Karpas-422 (cell line): ENCODE measurements at regions not wholly inside any gene's neighbourhood (a gene's known extent, or its start where the extent isn't known, plus 50 kb on each side); places are given as distances from the start of the nearest gene placed in this dataset.

Experiments used
- DNase-seq: peaks from one replicate; pipeline ENCODE4 v3.0.0-alpha.2; 2015
- H2AFZ ChIP-seq: fragments of 200-600 bp; sonication (generic); 2 replicates; pipeline ENCODE4 v1.6.1; 2014; ENCODE audit warnings: antibody characterized with exemption, low read length, mixed read lengths
- H3K27ac ChIP-seq: fragments of 200-600 bp; sonication (generic); 2 replicates; pipeline ENCODE4 v1.5.1; 2014; ENCODE audit warnings: mild to moderate bottlenecking, low read length, moderate library complexity
- H3K27me3 ChIP-seq: fragments of 200-600 bp; sonication (generic); 2 replicates; pipeline ENCODE4 v1.6.1; 2014; ENCODE audit warnings: low read length, mixed read lengths
- H3K36me3 ChIP-seq: fragments of 200-600 bp; sonication (generic); 2 replicates; pipeline ENCODE4 v1.6.1; 2014; ENCODE audit warnings: low read length, mixed read lengths; ENCODE audit not compliant: insufficient read depth
- H3K4me1 ChIP-seq: fragments of 200-600 bp; sonication (generic); 2 replicates; pipeline ENCODE4 v1.6.1; 2014; ENCODE audit warnings: mild to moderate bottlenecking, low read length, mixed read lengths
- H3K4me2 ChIP-seq: fragments of 200-600 bp; sonication (generic); 2 replicates; pipeline ENCODE4 v1.6.1; 2014; ENCODE audit warnings: low read length, low read depth, mild to moderate bottlenecking; ENCODE audit not compliant: poor library complexity, severe bottlenecking
- H3K4me3 ChIP-seq: fragments of 200-600 bp; sonication (generic); 2 replicates; pipeline ENCODE4 v1.5.1; 2014; ENCODE audit warnings: mild to moderate bottlenecking, antibody characterized with exemption, low read length, mixed read lengths
- H3K79me2 ChIP-seq: fragments of 200-600 bp; sonication (generic); 2 replicates; pipeline ENCODE4 v1.6.1; 2014; ENCODE audit warnings: mild to moderate bottlenecking, low read length, mixed read lengths
- H3K9ac ChIP-seq: fragments of 200-600 bp; sonication (generic); 2 replicates; pipeline ENCODE4 v1.6.0; 2014; ENCODE audit warnings: low read length
- H3K9me2 ChIP-seq: fragments of 200-600 bp; sonication (generic), shearing (Covaris generic); replicated peaks from 2 replicates; pipeline ENCODE4 v1.6.0; 2014; ENCODE audit warnings: mild to moderate bottlenecking, low read length, moderate library complexity; ENCODE audit not compliant: insufficient read depth
- H3K9me3 ChIP-seq: fragments of 300-700, 200-600 bp; sonication (generic); 2 replicates; pipeline ENCODE4 v1.6.1; 2014; ENCODE audit warnings: low read length, mixed read lengths
- H4K20me1 ChIP-seq: fragments of 200-600 bp; sonication (generic); 2 replicates; pipeline ENCODE4 v1.6.1; 2014; ENCODE audit warnings: mild to moderate bottlenecking, antibody characterized with exemption, low read length, low read depth; ENCODE audit not compliant: insufficient read depth

DNA sequence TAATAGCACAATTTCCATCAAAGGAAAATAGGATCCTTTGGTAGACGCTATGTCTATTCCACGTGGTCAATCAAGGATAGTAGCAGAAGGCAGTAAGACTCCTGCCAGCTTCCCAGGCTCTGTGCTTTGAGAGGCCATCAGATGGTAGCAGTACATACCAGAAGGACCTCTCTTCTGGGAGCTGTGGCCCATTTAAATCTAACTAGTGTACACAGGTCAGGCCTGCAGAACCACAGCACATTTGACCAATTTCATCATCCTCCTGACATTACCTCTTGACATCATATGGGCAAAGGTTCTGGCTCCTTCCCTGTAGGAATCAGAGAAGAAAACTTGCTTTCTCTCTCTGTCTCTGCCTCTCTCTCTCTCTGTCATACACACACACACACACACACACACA is 229.6 kb upstream of the HTR2A start:
- Histone ChIP-seq H3K27ac (no peak overlapping the region), H4K20me1 (no peaks in the 10 kb centered on the region), H3K4me3 (no peak overlapping the region), H3K4me2 (no peak overlapping the region), H3K36me3 (no peaks in the 10 kb centered on the region), H3K4me1 (no peaks in the 10 kb centered on the region), H3K9ac (no peak overlapping the region), H3K79me2 (no peaks in the 10 kb centered on the region), H3K27me3 (no peaks in the 10 kb centered on the region), H3K9me3 (no peaks in the 10 kb centered on the region), H3K9me2 (no peaks in the 10 kb centered on the region), H2AFZ (no peak overlapping the region)
- no peak for DNase-seq

DNA sequence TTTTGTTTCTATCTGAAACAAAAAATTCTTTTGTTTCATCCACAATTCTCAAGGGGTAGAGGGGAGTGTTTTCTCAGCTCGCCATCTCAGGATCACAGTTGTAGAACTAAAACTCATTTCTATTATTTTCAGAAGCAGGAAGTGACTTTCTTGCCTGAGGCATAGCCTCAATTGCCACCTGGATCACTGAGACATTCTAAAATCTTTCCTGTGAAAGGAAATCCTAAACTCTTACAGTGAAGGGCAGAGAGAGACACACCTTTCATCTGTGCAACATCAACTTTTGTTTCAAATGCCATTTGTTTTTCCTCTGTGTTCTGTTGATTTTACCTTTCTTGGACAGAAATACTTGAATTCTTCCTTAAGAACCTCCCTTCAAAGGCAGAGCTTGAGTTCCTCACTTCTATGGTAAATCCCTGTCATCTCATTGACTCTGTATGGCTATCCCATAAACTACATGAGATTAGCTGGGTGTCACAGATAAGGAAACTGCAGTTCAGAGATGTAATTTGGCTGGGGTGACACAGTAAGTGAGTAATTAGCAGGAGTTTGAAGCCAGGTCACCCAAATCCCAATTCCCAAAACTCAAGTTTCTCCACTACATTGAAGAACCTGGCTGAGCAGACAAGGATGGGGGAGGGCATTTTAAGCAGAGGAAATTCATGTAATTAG is 224.4 kb upstream of the HTR2A start:
- no peak for DNase-seq
- Histone ChIP-seq H3K79me2 (no peaks in the 10 kb centered on the region), H3K4me3 (no peak overlapping the region), H2AFZ (no peak overlapping the region), H3K36me3 (no peaks in the 10 kb centered on the region), H3K9me3 (no peaks in the 10 kb centered on the region), H3K9ac (no peak overlapping the region), H3K27ac (no peak overlapping the region), H3K27me3 (no peaks in the 10 kb centered on the region), H3K4me1 (no peaks in the 10 kb centered on the region), H3K4me2 (no peak overlapping the region), H3K9me2 (no peaks in the 10 kb centered on the region), H4K20me1 (no peaks in the 10 kb centered on the region)

DNA sequence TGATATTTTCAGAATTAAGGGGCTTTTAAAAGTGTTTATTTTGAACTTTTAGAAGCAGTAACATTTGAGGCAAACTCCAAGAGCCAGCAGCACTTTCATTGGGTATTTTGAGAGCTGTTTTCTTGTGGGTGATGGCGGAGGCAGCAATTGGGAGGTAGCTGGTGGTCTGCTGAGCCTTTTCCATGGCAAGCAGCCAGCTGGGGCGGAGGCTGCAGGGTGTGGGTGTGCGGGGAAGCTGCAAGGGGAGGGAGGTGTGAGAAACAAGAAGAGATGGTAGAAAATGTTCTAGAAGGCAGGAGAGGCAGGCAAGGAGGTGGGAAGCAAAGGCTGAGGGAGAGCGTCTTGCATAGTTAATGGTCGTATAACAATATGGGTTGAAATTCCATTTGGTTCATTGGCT is 223.4 kb upstream of the HTR2A start:
- Histone ChIP-seq H3K27ac (no peak overlapping the region), H4K20me1 (no peaks in the 10 kb centered on the region)

DNA sequence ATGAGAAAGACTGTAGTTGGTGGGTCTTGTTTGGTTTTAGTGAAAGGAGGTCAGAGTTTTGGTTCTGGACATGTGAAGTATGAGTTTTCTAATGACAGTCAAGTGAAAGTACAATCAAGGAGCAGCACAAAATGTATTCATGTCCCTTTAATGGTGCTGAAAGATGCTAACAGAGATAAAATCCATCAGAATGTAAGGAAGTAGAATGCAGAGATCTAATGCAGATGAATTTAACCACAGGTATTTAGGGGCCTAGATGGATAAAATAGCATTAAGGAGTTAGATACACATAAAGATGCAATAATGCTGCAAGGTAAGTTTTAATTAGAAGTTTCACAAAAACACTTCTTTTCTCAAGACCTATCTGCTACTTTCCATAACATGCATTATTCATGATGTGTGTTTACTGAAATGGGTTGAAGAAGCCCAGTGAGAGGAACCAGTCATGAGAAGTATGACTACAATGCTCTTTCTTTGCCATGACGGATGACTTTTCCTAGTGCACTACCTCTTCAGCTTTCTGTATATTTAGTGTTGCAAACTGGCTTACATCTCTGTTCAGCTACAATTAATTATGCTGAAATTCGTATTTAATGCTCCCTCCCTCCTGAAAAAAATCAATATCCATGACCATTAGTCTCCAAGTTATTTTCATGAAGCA is 222.9 kb upstream of the HTR2A start:
- H3K27me3 ChIP-seq, result no peaks in the 10 kb centered on the region
- no peaks in the 10 kb centered on the region for H3K4me1 ChIP-seq
- H3K9me2 ChIP-seq, result no peaks in the 10 kb centered on the region
- no peak overlapping the region for H2AFZ ChIP-seq
- H3K9ac ChIP-seq, result no peak overlapping the region
- H3K27ac ChIP-seq, result no peak overlapping the region
- H3K4me2 ChIP-seq, result no peak overlapping the region
- no peaks in the 10 kb centered on the region for H3K36me3 ChIP-seq
- H3K79me2 ChIP-seq, result no peaks in the 10 kb centered on the region
- DNase-seq, result no peak
- H3K4me3 ChIP-seq, result no peak overlapping the region
- H4K20me1 ChIP-seq, result no peaks in the 10 kb centered on the region
- no peaks in the 10 kb centered on the region for H3K9me3 ChIP-seq

More for the DNA sequence above, 223.4 kb upstream of the HTR2A start:
- H3K36me3 ChIP-seq, result no peaks in the 10 kb centered on the region
- no peaks in the 10 kb centered on the region for H3K79me2 ChIP-seq
- H3K9me3 ChIP-seq, result no peaks in the 10 kb centered on the region
- H3K4me3 ChIP-seq, result no peak overlapping the region
- H3K9ac ChIP-seq, result no peak overlapping the region
- H2AFZ ChIP-seq, result no peak overlapping the region
- H3K27me3 ChIP-seq, result no peaks in the 10 kb centered on the region
- H3K4me1 ChIP-seq, result no peaks in the 10 kb centered on the region
- DNase-seq, result no peak
- no peaks in the 10 kb centered on the region for H3K9me2 ChIP-seq
- H3K4me2 ChIP-seq, result no peak overlapping the region

DNA sequence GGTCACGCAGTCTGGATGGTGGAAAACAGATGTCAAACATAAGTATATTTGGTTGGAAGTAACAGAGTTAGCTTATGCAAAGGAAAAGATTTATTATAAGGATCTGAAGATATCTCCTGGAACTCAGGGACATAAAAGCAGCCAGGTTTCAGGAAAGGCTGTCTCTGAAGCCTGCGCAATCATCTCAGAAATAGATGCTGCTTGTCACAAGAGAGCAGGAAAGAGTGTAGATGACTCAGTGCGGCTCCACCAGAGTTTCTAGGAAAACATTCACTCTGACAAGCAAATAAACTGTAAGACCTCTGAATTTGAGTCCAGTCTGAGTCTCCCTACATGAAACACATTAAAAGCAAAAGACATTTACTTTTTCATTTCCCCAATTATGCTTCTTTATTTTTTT is 220.4 kb upstream of the HTR2A start:
- no peaks in the 10 kb centered on the region for H3K9me3 ChIP-seq
- H3K4me1 ChIP-seq, result no peaks in the 10 kb centered on the region
- no peak overlapping the region for H2AFZ ChIP-seq
- H3K9me2 ChIP-seq, result no peaks in the 10 kb centered on the region
- H4K20me1 ChIP-seq, result no peaks in the 10 kb centered on the region
- no peak overlapping the region for H3K27ac ChIP-seq
- no peak overlapping the region for H3K4me3 ChIP-seq
- no peak overlapping the region for H3K9ac ChIP-seq
- H3K36me3 ChIP-seq, result no peaks in the 10 kb centered on the region
- H3K27me3 ChIP-seq, result no peaks in the 10 kb centered on the region
- H3K4me2 ChIP-seq, result no peak overlapping the region
- H3K79me2 ChIP-seq, result no peaks in the 10 kb centered on the region
- no peak for DNase-seq

DNA sequence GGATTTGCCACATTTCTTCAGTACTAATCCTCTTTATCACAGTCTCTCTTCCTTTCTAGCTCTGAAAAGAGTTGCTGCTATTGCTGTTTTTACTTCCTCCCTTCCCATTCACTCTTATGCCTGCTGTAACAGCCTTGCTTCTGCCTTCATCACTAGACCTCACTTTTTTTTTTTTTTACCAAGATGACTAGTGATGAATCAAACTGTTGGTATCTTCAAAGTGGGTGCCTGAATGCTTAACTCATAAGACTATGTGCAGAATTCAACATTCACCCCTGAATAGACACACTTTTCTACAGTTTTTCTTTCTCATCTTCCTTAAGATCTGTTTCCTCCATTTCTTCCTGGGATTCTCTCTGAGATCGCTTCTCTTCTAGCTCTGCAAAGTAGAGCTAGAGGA is 217.2 kb upstream of the HTR2A start:
- Histone ChIP-seq H3K9ac (no peak overlapping the region), H3K9me2 (no peaks in the 10 kb centered on the region), H3K9me3 (no peaks in the 10 kb centered on the region), H3K79me2 (no peaks in the 10 kb centered on the region), H3K27ac (no peak overlapping the region), H3K4me2 (no peak overlapping the region), H3K4me3 (no peak overlapping the region), H3K36me3 (no peaks in the 10 kb centered on the region), H3K4me1 (no peaks in the 10 kb centered on the region), H2AFZ (no peak overlapping the region), H4K20me1 (no peaks in the 10 kb centered on the region), H3K27me3 (no peaks in the 10 kb centered on the region)
- no peak for DNase-seq

DNA sequence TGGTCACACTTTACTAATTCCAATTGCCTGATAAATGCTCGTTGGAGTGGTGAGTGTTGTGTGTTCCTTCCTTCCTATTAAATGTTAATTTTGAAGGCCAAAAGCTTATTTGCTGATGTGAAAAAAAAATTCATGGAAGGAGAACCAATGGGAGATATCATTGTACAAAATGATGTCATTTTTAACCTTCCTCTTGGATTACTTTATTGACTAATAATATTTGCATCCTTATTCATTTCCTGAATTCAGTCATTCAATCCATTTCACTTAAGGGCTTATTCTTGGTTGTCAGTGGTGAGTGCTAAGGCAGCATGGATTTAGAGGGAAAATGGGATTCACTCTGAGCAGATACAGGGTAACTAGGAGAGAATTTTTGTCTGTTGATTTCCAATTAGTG is 216.0 kb upstream of the HTR2A start:
- Histone ChIP-seq H4K20me1 (no peaks in the 10 kb centered on the region), H2AFZ (no peak overlapping the region), H3K79me2 (no peaks in the 10 kb centered on the region)

DNA sequence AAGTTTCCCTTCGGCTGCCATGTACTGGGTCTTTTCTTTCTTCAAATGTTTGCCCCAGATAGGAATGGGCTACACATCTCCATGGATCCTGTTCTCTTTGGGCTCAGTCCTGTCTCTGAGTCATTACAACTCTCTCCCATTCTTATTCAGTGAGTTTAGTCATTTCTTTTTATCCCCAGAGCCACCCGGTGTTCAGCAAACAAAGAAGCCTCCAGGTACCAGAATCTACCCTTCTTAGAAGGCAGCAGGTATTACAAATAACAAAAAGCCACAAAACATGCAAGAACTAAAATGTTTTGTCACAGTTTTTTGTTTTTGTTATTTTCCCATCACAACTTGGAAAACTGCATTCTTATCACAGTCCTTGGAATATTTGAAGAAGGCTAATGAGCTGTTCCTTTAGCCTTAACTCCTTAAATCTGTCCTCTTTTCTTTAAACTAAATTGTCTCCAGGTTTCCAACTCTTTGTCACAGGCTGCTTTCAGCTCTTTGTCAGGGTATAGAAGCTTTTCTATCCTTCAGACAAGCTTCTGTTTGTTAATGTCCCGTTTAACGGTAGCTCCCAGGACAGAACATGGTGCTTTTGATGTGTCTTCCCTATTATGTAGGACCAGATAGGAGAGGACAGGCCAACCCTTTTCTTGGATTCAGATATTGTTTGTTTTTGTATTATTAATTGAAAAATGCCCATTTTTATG is 215.5 kb upstream of the HTR2A start:
- Histone ChIP-seq H3K36me3 (no peaks in the 10 kb centered on the region), H3K4me2 (no peak overlapping the region), H3K9ac (no peak overlapping the region), H3K9me3 (no peaks in the 10 kb centered on the region), H3K4me1 (no peaks in the 10 kb centered on the region), H3K4me3 (no peak overlapping the region), H4K20me1 (no peaks in the 10 kb centered on the region), H2AFZ (no peak overlapping the region), H3K79me2 (no peaks in the 10 kb centered on the region), H3K27ac (no peak overlapping the region), H3K9me2 (no peaks in the 10 kb centered on the region), H3K27me3 (no peaks in the 10 kb centered on the region)
- no peak for DNase-seq

More for the DNA sequence above, 216.0 kb upstream of the HTR2A start:
- H3K4me3 ChIP-seq, result no peak overlapping the region
- H3K36me3 ChIP-seq, result no peaks in the 10 kb centered on the region
- no peak overlapping the region for H3K9ac ChIP-seq
- H3K27ac ChIP-seq, result no peak overlapping the region
- no peak for DNase-seq
- H3K4me2 ChIP-seq, result no peak overlapping the region
- H3K4me1 ChIP-seq, result no peaks in the 10 kb centered on the region
- no peaks in the 10 kb centered on the region for H3K9me3 ChIP-seq
- no peaks in the 10 kb centered on the region for H3K27me3 ChIP-seq
- no peaks in the 10 kb centered on the region for H3K9me2 ChIP-seq
